Hepatocyte (in vitro differentiated cells): ENCODE measurements at regions not wholly inside any gene's neighbourhood (a gene's known extent, or its start where the extent isn't known, plus 50 kb on each side); places are given as distances from the start of the nearest gene placed in this dataset.

Experiments
- DNase-seq: peaks from one replicate; pipeline ENCODE4 v3.0.0-alpha.2; 2016; ENCODE audit warnings: low spot score
- H2AFZ ChIP-seq: fragments of 200-600 bp; sonication (generic); 2 replicates; pipeline ENCODE4 v1.6.0; 2016; ENCODE audit warnings: antibody characterized with exemption, mild to moderate bottlenecking
- H3K27ac ChIP-seq: fragments of 200-600 bp; sonication (generic); 2 replicates; pipeline ENCODE4 v1.5.1; 2016; ENCODE audit warnings: mild to moderate bottlenecking
- H3K27me3 ChIP-seq: fragments of 200-600 bp; sonication (generic); 2 replicates; pipeline ENCODE4 v1.6.1; 2016
- H3K36me3 ChIP-seq: fragments of 200-600 bp; sonication (generic); replicated peaks from 2 replicates; pipeline ENCODE4 v1.5.1; 2016; ENCODE audit warnings: low read depth; ENCODE audit not compliant: insufficient read depth
- H3K4me1 ChIP-seq: fragments of 200-600 bp; sonication (generic); 2 replicates; pipeline ENCODE4 v1.5.1; 2016; ENCODE audit warnings: mild to moderate bottlenecking, moderate library complexity; ENCODE audit not compliant: insufficient read depth
- H3K4me2 ChIP-seq: fragments of 200-600 bp; sonication (generic); 2 replicates; pipeline ENCODE4 v1.6.0; 2016
- H3K4me3 ChIP-seq: fragments of 200-600 bp; sonication (generic); 2 replicates; pipeline ENCODE4 v1.5.1; 2016; ENCODE audit warnings: mild to moderate bottlenecking
- H3K79me2 ChIP-seq: fragments of 200-600 bp; sonication (generic); 2 replicates; pipeline ENCODE4 v1.6.0; 2017; ENCODE audit warnings: mild to moderate bottlenecking
- H3K9me2 ChIP-seq: fragments of 200-600 bp; sonication (generic); replicated peaks from 2 replicates; pipeline ENCODE4 v1.6.0; 2017; ENCODE audit warnings: mild to moderate bottlenecking; ENCODE audit not compliant: insufficient read depth
- H3K9me3 ChIP-seq: fragments of 200-600 bp; sonication (generic); 2 replicates; pipeline ENCODE4 v1.5.1; 2016; ENCODE audit warnings: low read depth, mild to moderate bottlenecking
- H4K20me1 ChIP-seq: fragments of 200-600 bp; sonication (generic); 2 replicates; pipeline ENCODE4 v1.6.0; 2016; ENCODE audit warnings: mild to moderate bottlenecking; ENCODE audit not compliant: insufficient read depth, poor library complexity, severe bottlenecking
- EZH2 ChIP-seq: fragments of 200-600 bp; sonication (generic); IDR thresholded peaks from 2 replicates; pipeline ENCODE4 v1.6.1; 2016; ENCODE audit warnings: antibody characterized with exemption, mild to moderate bottlenecking, borderline replicate concordance
- EZH2phosphoT487 ChIP-seq: fragments of 200-600 bp; sonication (generic); IDR thresholded peaks from one replicate; pipeline ENCODE4 v1.6.1; 2018; ENCODE audit warnings: antibody characterized with exemption, mild to moderate bottlenecking, low read depth, moderate library complexity; ENCODE audit not compliant: unreplicated experiment, severe bottlenecking
- WGBS: methylation state at CpG from one replicate; pipeline ENCODE4 v1.1.6; 2016; ENCODE audit warnings: low lambda C conversion rate; ENCODE audit errors: missing lambda C conversion rate; 5-methylcytosine and 5-hydroxymethylcytosine counted together
- TF ChIP-seq, protein P1 (sequence below): fragments of 200-600 bp; sonication (generic); IDR thresholded peaks from 2 replicates; pipeline ENCODE4 v1.5.1; 2016; ENCODE audit warnings: antibody characterized with exemption, mild to moderate bottlenecking; ENCODE audit not compliant: poor library complexity

DNA sequence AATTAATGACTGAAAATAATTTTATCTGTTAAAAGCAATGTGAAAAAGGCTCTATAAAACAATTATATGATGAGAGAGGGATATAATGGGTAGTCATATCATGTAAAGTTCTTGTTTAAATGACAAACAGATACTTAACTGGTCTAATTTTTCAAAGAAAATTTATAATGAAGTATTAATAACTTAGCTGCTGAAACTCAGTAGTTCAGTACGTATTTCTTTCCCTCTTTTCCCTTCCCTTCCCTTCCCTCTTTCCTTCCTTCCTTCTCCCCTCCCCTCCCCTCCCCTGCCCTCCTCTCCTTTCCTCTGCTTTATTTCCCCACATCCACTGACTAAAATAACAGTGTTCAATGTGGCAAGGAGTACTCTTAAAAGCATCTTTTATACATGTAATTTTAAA, 123.1 kb upstream of the PTGFR start:
- Histone ChIP-seq H3K79me2 (no peaks in the 10 kb centered on the region), H3K4me2 (no peak overlapping the region), H2AFZ (no peak overlapping the region), H3K9me3 (no peaks in the 10 kb centered on the region), H3K9me2 (no peaks in the 10 kb centered on the region), H3K27me3 (peaks cover 7% of the 10 kb centered on the region), H3K27ac (no peak overlapping the region), H3K4me1 (no peaks in the 10 kb centered on the region), H3K36me3 (no peaks in the 10 kb centered on the region), H3K4me3 (no peak overlapping the region), H4K20me1 (no peaks in the 10 kb centered on the region)
- TF ChIP-seq, protein P1, sequence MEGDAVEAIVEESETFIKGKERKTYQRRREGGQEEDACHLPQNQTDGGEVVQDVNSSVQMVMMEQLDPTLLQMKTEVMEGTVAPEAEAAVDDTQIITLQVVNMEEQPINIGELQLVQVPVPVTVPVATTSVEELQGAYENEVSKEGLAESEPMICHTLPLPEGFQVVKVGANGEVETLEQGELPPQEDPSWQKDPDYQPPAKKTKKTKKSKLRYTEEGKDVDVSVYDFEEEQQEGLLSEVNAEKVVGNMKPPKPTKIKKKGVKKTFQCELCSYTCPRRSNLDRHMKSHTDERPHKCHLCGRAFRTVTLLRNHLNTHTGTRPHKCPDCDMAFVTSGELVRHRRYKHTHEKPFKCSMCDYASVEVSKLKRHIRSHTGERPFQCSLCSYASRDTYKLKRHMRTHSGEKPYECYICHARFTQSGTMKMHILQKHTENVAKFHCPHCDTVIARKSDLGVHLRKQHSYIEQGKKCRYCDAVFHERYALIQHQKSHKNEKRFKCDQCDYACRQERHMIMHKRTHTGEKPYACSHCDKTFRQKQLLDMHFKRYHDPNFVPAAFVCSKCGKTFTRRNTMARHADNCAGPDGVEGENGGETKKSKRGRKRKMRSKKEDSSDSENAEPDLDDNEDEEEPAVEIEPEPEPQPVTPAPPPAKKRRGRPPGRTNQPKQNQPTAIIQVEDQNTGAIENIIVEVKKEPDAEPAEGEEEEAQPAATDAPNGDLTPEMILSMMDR, result no peak
- TF ChIP-seq EZH2 (no peak), EZH2phosphoT487 (no peak)
- DNase-seq, result no peak
- WGBS, result 80% methylated on average over 1 of the region's 1 CpG

DNA sequence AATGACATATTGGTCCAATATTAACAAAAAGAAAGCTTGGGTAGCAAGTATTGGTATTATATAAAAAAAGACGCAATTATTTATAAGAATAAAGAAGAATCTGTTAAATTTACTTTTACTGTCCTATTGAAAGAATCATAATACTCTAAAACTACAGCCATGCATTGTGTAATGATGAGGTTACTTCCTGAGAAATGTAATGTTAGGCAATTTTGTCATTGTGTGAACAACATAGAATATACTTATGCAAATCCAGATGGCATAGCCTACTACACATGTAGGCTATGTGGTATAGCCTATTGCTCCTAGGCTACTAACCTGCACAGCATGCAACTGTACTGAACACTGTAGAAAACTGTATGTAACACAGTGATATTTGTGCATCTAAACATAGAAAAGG, 121.2 kb upstream of the PTGFR start:
- no peak overlapping the region for H2AFZ ChIP-seq
- no peak overlapping the region for H3K4me3 ChIP-seq
- peaks cover 7% of the 10 kb centered on the region for H3K27me3 ChIP-seq
- no peaks in the 10 kb centered on the region for H3K9me3 ChIP-seq
- no peaks in the 10 kb centered on the region for H3K9me2 ChIP-seq
- no peaks in the 10 kb centered on the region for H3K4me1 ChIP-seq
- DNase-seq, result no peak
- H3K27ac ChIP-seq, result no peak overlapping the region
- TF ChIP-seq, protein P1, result no peak
- TF ChIP-seq EZH2phosphoT487 (no peak), EZH2 (no peak)
- H3K36me3 ChIP-seq, result no peaks in the 10 kb centered on the region
- 93% methylated on average over 1 of the region's 1 CpG for WGBS
- H3K4me2 ChIP-seq, result no peak overlapping the region
- H3K79me2 ChIP-seq, result no peaks in the 10 kb centered on the region
- no peaks in the 10 kb centered on the region for H4K20me1 ChIP-seq

DNA sequence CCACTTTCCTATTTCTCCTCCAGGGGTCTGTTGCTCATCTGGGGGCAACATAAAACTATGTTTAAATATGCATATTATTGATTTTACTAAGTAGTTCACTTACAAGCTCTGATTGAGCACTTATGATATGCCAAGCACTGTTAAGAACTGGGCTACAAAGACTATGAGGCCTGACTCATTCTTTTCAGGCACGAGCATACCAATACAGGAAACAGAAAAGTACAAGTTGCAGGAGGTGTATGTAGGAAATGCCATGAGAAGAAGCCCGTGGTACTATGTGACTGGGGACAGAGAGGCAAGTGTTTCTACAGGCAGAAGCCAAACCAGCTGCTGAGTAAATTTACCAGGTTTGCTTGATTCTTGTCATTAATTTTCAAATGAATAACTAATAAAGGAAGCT, 120.4 kb upstream of the PTGFR start:
- Histone ChIP-seq H3K27me3 (peaks cover 7% of the 10 kb centered on the region), H3K27ac (no peak overlapping the region), H3K79me2 (no peaks in the 10 kb centered on the region), H3K4me3 (no peak overlapping the region), H3K4me1 (no peaks in the 10 kb centered on the region), H3K9me3 (no peaks in the 10 kb centered on the region), H3K9me2 (no peaks in the 10 kb centered on the region), H4K20me1 (no peaks in the 10 kb centered on the region), H3K36me3 (no peaks in the 10 kb centered on the region), H3K4me2 (no peak overlapping the region), H2AFZ (no peak overlapping the region)
- WGBS, result 72% methylated on average over 2 of the region's 2 CpGs
- no peak for TF ChIP-seq EZH2
- DNase-seq, result no peak

DNA sequence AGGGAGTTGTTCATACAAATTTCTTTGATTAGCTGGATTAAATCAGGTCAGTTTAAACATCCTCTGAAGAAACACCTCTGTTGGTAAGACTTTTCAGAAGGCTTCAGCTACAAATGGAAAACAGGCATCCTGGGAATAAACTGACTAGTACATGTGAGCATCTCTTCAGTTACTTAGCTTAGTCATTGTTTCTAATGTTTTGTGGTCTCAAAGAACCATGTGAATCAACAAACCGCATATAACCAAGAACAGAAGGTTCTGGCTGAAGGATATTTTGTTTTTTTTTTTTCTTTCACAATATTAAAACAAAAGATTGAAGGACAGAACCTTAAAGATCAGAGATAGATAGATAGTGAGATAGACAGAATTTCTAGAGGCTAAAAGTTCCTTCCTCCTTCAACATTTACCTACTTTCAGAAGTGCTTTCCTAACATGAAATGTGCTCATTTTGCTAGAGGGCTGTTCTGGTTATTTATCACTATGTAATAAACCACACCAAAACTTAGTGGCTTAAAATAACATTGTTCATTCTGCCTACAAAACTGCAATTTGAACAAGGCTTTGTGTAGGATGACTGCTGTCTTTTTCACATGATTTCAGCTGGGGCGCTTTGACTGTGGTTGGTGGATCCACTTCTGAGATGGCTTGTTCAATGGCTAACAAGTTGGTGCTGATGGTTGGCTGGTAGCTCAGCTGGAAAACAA, 119.8 kb upstream of the PTGFR start:
- H3K36me3 ChIP-seq, result no peaks in the 10 kb centered on the region
- H3K4me2 ChIP-seq, result no peak overlapping the region
- H3K4me3 ChIP-seq, result no peak overlapping the region
- H4K20me1 ChIP-seq, result no peaks in the 10 kb centered on the region
- H2AFZ ChIP-seq, result no peak overlapping the region
- H3K4me1 ChIP-seq, result no peaks in the 10 kb centered on the region
- WGBS, result 82% methylated on average over 2 of the region's 2 CpGs
- H3K79me2 ChIP-seq, result no peaks in the 10 kb centered on the region
- no peaks in the 10 kb centered on the region for H3K9me2 ChIP-seq
- H3K27me3 ChIP-seq, result peaks cover 7% of the 10 kb centered on the region
- H3K9me3 ChIP-seq, result no peaks in the 10 kb centered on the region
- no peak for TF ChIP-seq EZH2
- TF ChIP-seq EZH2phosphoT487, result no peak
- TF ChIP-seq, protein P1, result no peak
- DNase-seq, result no peak
- H3K27ac ChIP-seq, result no peak overlapping the region
